Endothelial cell of umbilical vein (primary cell): ENCODE measurements at regions not wholly inside any gene's neighbourhood (a gene's known extent, or its start where the extent isn't known, plus 50 kb on each side); places are given as distances from the start of the nearest gene placed in this dataset.
"Not testable (repeated sequence)": the region's sequence is repeated elsewhere in the genome, so short reads cannot be mapped to it uniquely, and the experiment has no call there.

ENCODE experiments used
- BruUV-seq: library from RNA; stranded (reverse); fragments of 400-500 nt; replicated peaks from 2 replicates; lab custom pipeline; 2021; lab: Mats Ljungman, UMichigan
- CTCF ChIA-PET: fragments of 300-600, 350-600 bp; sonication (Branson Sonifier 250); formaldehyde crosslinking; loops from one replicate; lab custom pipeline; 2021; ENCODE audit warnings: antibody characterized with exemption, inconsistent platforms; lab: Charles Lee
- POLR2A ChIA-PET: fragments of 300-600, 350-600 bp; sonication (Branson Sonifier 250); formaldehyde crosslinking; loops from one replicate; lab custom pipeline; 2021; ENCODE audit warnings: antibody characterized with exemption, inconsistent platforms; lab: Charles Lee
- DNase-seq: peaks from one replicate; pipeline ENCODE4 v3.0.0-alpha.2; 2011; ENCODE audit warnings: low read depth, low spot score
- FAIRE-seq: peaks from 2 replicates; lab custom pipeline; 2011; peaks lifted over from hg19 to GRCh38; lab: Jason Lieb, UNC
- H2AFZ ChIP-seq: 2 replicates; pipeline ENCODE4 v1.6.0; 2012; ENCODE audit warnings: low read depth, low read length, control low read depth, inconsistent platforms
- H3K27ac ChIP-seq: 2 replicates; pipeline ENCODE4 v1.5.1; 2011; ENCODE audit warnings: low read depth, mild to moderate bottlenecking, control low read depth, low read length, moderate library complexity; ENCODE audit not compliant: insufficient read depth
- H3K27me3 ChIP-seq, 2 experiments: 2 replicates each; pipeline versions ENCODE4 v1.6.0 to v1.6.1; 2011; ENCODE audit warnings: low read length in 2 of 2, mixed read lengths in 1 of 2; ENCODE audit not compliant: control insufficient read depth in 2 of 2, insufficient read depth in 2 of 2
- H3K36me3 ChIP-seq, 2 experiments: 2 replicates in 1 of 2; 3 replicates in 1 of 2; pipeline ENCODE4 v1.5.1; 2011; ENCODE audit warnings: low read length in 2 of 2, mild to moderate bottlenecking in 1 of 2, moderate library complexity in 1 of 2; ENCODE audit not compliant: control insufficient read depth in 2 of 2, insufficient read depth in 2 of 2; ENCODE audit errors: extremely low read depth in 1 of 2
- H3K4me1 ChIP-seq: 3 replicates; pipeline ENCODE4 v1.5.1; 2011; ENCODE audit warnings: mild to moderate bottlenecking, low read length; ENCODE audit not compliant: control insufficient read depth, insufficient read depth; ENCODE audit errors: extremely low read depth
- H3K4me2 ChIP-seq: 2 replicates; pipeline ENCODE4 v1.6.1; 2011; ENCODE audit warnings: low read length, control low read depth, mixed read lengths; ENCODE audit not compliant: insufficient read depth
- H3K4me3 ChIP-seq, 3 experiments: fragments of 200-600 bp in 1 of 3; sonication (generic), shearing (Covaris generic) in 1 of 3; replicated peaks in 1 of 3; 2 replicates each; pipeline ENCODE4 v1.5.1; 2011 to 2016; ENCODE audit warnings: control low read depth in 3 of 3, low read length in 3 of 3, mild to moderate bottlenecking in 2 of 3, inconsistent platforms in 1 of 3, low read depth in 1 of 3, moderate library complexity in 1 of 3; ENCODE audit not compliant: insufficient read depth in 1 of 3
- H3K79me2 ChIP-seq: 2 replicates; pipeline ENCODE4 v1.6.0; 2012; ENCODE audit warnings: low read length, inconsistent platforms; ENCODE audit not compliant: control insufficient read depth, insufficient read depth
- H3K9ac ChIP-seq: replicated peaks from 2 replicates; pipeline ENCODE3; 2011; ENCODE audit warnings: low read length, control low read depth; ENCODE audit not compliant: insufficient read depth; ENCODE audit errors: extremely low read depth
- H3K9me1 ChIP-seq: replicated peaks from 3 replicates; pipeline ENCODE4 v1.6.0; 2011; ENCODE audit warnings: mild to moderate bottlenecking, low read length; ENCODE audit not compliant: control insufficient read depth, insufficient read depth; ENCODE audit errors: extremely low read depth
- H3K9me3 ChIP-seq: replicated peaks from 2 replicates; pipeline ENCODE4 v1.5.1; 2012; ENCODE audit warnings: low read length, inconsistent platforms; ENCODE audit not compliant: control insufficient read depth, insufficient read depth
- H4K20me1 ChIP-seq: replicated peaks from 2 replicates; pipeline ENCODE3; 2011; ENCODE audit warnings: mild to moderate bottlenecking, low read length; ENCODE audit not compliant: control insufficient read depth, insufficient read depth; ENCODE audit errors: extremely low read depth
- FOS ChIP-seq: IDR thresholded peaks from 2 replicates; pipeline ENCODE4 v1.6.1; 2011; ENCODE audit warnings: mild to moderate bottlenecking, low read length, moderate library complexity, borderline replicate concordance; ENCODE audit not compliant: insufficient read depth
- GATA2 ChIP-seq: IDR thresholded peaks from 2 replicates; pipeline ENCODE4 v1.7.0; 2011; ENCODE audit warnings: low read depth, mild to moderate bottlenecking, moderate library complexity, mixed read lengths, low read length; ENCODE audit not compliant: insufficient read length, insufficient read depth
- JUN ChIP-seq: IDR thresholded peaks from 2 replicates; pipeline ENCODE4 v1.6.1; 2011; ENCODE audit warnings: borderline replicate concordance, low read depth; ENCODE audit not compliant: insufficient read length, insufficient read depth
- MYC ChIP-seq: IDR thresholded peaks from one replicate; pipeline ENCODE4 v1.6.1; 2011; ENCODE audit warnings: mild to moderate bottlenecking, low read depth, low read length
- POLR2AphosphoS5 ChIP-seq: IDR thresholded peaks from 2 replicates; pipeline ENCODE4 v1.6.1; 2012; ENCODE audit warnings: low read depth, mild to moderate bottlenecking, control low read depth, low read length, moderate library complexity; ENCODE audit not compliant: insufficient read depth
- dilution Hi-C: fragments of 300-500 bp; cut with MboI; formaldehyde crosslinking; loops from one replicate; pipeline ENCODE4 v1.15.0; 2019; ENCODE audit warnings: low sequenced_read_pairs; ENCODE audit not compliant: extremely low pct_ligation_motif_present
- intact Hi-C: fragments of 100-400 bp; cut with micrococcal nuclease; formaldehyde crosslinking; loops from one replicate; pipeline ENCODE4 v1.10.0; 2022

- FAIRE-seq (no peak), DNase-seq (no peak)
- Histone ChIP-seq H2AFZ (no peak overlapping the region), H3K9ac (no peak overlapping the region), H3K4me3 (no peak overlapping the region), H3K27ac (no peak overlapping the region), H3K9me3 (no peaks in the 10 kb centered on the region), H3K9me1 (no peaks in the 10 kb centered on the region), H3K4me2 (no peak overlapping the region), H3K4me1 (no peaks in the 10 kb centered on the region), H3K27me3 (no peaks in the 10 kb centered on the region), H3K36me3 (no peaks in the 10 kb centered on the region), H4K20me1 (no peaks in the 10 kb centered on the region), H3K79me2 (no peaks in the 10 kb centered on the region)
- TF ChIP-seq POLR2AphosphoS5 (no peak), FOS (no peak), JUN (no peak), GATA2 (no peak), MYC (no peak)
- intact Hi-C loops = no loop called here
- dilution Hi-C loops = no loop called here
- POLR2A ChIA-PET = no interaction called here
- no TSS peak for BruUV-seq
- CTCF ChIA-PET = no interaction called here
Measured at GRCh38 chr15:79154483-79155135, 64.0 kb upstream of the RASGRF1 start.

GRCh38 chr15:79144290-79144689, 53.7 kb upstream of the RASGRF1 start:
- H2AFZ ChIP-seq, intact Hi-C loops, DNase-seq, H3K9ac ChIP-seq, H3K27ac ChIP-seq, H3K4me1 ChIP-seq, H4K20me1 ChIP-seq, H3K4me2 ChIP-seq, H3K79me2 ChIP-seq, H3K27me3 ChIP-seq, BruUV-seq, CTCF ChIA-PET, POLR2A ChIA-PET, H3K36me3 ChIP-seq, H3K4me3 ChIP-seq, H3K9me3 ChIP-seq, H3K9me1 ChIP-seq, FAIRE-seq, dilution Hi-C loops: not testable (repeated sequence)
